ENCODE measurements at regions not wholly inside any gene's neighbourhood (a gene's known extent, or its start where the extent isn't known, plus 50 kb on each side); places are given as distances from the start of the nearest gene placed in this dataset.
"Not testable (repeated sequence)": the region's sequence is repeated elsewhere in the genome, so short reads cannot be mapped to it uniquely, and the experiment has no call there.

DNA sequence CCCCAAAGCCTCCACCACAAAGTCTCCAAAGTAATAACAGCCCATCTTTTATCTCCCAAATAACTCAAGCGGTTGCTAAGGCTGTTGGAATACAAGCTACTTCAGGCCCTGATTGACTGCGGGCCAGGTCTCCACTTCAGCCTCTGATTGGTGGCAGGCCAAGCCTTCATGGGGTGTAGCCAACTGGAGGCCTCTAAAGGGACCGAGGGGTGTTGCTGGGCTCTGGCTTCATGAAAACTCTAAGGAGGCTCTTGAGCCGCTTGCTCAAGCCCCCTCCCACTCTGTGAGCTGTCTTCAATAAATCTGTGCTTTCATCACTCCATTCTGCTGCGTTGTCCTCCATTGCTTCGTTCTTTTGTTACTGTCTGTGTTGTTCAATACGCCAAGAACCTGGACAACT is 487.2 kb downstream of the XYLT1 start:
- TF ChIP-seq ZFX (IDR thresholded peaks at IDR 0.05; ENCODE audit: borderline replicate concordance) = no peak
- TF ChIP-seq, protein P1, sequence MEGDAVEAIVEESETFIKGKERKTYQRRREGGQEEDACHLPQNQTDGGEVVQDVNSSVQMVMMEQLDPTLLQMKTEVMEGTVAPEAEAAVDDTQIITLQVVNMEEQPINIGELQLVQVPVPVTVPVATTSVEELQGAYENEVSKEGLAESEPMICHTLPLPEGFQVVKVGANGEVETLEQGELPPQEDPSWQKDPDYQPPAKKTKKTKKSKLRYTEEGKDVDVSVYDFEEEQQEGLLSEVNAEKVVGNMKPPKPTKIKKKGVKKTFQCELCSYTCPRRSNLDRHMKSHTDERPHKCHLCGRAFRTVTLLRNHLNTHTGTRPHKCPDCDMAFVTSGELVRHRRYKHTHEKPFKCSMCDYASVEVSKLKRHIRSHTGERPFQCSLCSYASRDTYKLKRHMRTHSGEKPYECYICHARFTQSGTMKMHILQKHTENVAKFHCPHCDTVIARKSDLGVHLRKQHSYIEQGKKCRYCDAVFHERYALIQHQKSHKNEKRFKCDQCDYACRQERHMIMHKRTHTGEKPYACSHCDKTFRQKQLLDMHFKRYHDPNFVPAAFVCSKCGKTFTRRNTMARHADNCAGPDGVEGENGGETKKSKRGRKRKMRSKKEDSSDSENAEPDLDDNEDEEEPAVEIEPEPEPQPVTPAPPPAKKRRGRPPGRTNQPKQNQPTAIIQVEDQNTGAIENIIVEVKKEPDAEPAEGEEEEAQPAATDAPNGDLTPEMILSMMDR (IDR thresholded peaks at IDR 0.05) = no peak
- H3K27ac ChIP-seq = no peak overlapping the region

- not testable (repeated sequence) for H3K27ac ChIP-seq
Observed at GRCh38 chr16:16984091-16984490, 486.7 kb downstream of the XYLT1 start.

GRCh38 chr16:16985707-16986106 is 485.1 kb downstream of the XYLT1 start:
- no peak overlapping the region for H3K27ac ChIP-seq
- TF ChIP-seq, protein P1 (IDR thresholded peaks at IDR 0.05) = no peak
- no peak for TF ChIP-seq ZFX (IDR thresholded peaks at IDR 0.05; ENCODE audit: borderline replicate concordance)

- TF ChIP-seq, protein P1 (IDR thresholded peaks at IDR 0.05) = no peak
- no peak for TF ChIP-seq ZFX (IDR thresholded peaks at IDR 0.05; ENCODE audit: borderline replicate concordance)
- no peak overlapping the region for H3K27ac ChIP-seq
Observed at GRCh38 chr16:16988963-16989362, 481.8 kb downstream of the XYLT1 start.

- H3K27ac ChIP-seq = no peak overlapping the region
- TF ChIP-seq ZFX (IDR thresholded peaks at IDR 0.05; ENCODE audit: borderline replicate concordance) = no peak
- TF ChIP-seq, protein P1 (IDR thresholded peaks at IDR 0.05) = no peak
Observed at GRCh38 chr16:16989368-16989767, 481.4 kb downstream of the XYLT1 start.

- H3K27ac ChIP-seq = no peak overlapping the region
- TF ChIP-seq, protein P1 (IDR thresholded peaks at IDR 0.05) = no peak
- no peak for TF ChIP-seq ZFX (IDR thresholded peaks at IDR 0.05; ENCODE audit: borderline replicate concordance)
Observed at GRCh38 chr16:16991711-16992110, 479.0 kb downstream of the XYLT1 start.

GRCh38 chr16:16992975-16993765 is 477.6 kb downstream of the XYLT1 start:
- H3K27ac ChIP-seq = no peak overlapping the region
- TF ChIP-seq, protein P1 (IDR thresholded peaks at IDR 0.05) = no peak
- no peak for TF ChIP-seq ZFX (IDR thresholded peaks at IDR 0.05; ENCODE audit: borderline replicate concordance)

GRCh38 chr16:16994831-16995230 is 475.9 kb downstream of the XYLT1 start:
- TF ChIP-seq ZFX (IDR thresholded peaks at IDR 0.05; ENCODE audit: borderline replicate concordance) = no peak
- TF ChIP-seq, protein P1 (IDR thresholded peaks at IDR 0.05) = no peak
- no peak overlapping the region for H3K27ac ChIP-seq
